CD1c-positive myeloid dendritic cell (primary cell): ENCODE measurements at regions not wholly inside any gene's neighbourhood (a gene's known extent, or its start where the extent isn't known, plus 50 kb on each side); places are given as distances from the start of the nearest gene placed in this dataset.

Experiments used
- DNase-seq: peaks from one replicate; pipeline ENCODE4 v3.0.0-alpha.2; 2016; ENCODE audit errors: extremely low spot score

- no peak for DNase-seq
Measured at GRCh38 chr14:36083317-36083716, 93.2 kb downstream of the PTCSC3 start.

- DNase-seq = no peak
Measured at GRCh38 chr14:36078080-36078479, 98.4 kb downstream of the PTCSC3 start.

DNA sequence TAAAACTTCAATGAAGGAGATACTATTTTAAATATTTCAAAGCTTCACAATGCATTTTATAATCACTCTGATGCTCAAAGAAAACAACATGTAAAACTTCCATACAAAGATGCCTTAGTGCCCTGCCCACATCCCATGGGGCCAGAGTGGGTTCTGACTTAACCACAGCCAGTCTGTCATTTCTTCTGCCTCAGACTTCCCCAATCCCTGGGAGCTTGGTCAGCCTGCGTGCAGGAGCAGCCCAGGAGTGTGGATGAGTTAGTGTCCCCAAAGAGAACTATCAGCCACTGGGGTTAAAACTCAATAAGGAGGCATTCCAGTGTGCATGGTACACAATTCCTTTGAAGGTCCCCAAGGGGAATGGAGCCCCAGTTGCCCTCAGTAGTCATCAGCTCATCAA, 100.3 kb downstream of the PTCSC3 start:
- DNase-seq = no peak

- DNase-seq = no peak
Measured at GRCh38 chr14:36075203-36075602, 101.3 kb downstream of the PTCSC3 start.

- DNase-seq = no peak
Measured at GRCh38 chr14:36070720-36071043, 105.8 kb downstream of the PTCSC3 start.

DNA sequence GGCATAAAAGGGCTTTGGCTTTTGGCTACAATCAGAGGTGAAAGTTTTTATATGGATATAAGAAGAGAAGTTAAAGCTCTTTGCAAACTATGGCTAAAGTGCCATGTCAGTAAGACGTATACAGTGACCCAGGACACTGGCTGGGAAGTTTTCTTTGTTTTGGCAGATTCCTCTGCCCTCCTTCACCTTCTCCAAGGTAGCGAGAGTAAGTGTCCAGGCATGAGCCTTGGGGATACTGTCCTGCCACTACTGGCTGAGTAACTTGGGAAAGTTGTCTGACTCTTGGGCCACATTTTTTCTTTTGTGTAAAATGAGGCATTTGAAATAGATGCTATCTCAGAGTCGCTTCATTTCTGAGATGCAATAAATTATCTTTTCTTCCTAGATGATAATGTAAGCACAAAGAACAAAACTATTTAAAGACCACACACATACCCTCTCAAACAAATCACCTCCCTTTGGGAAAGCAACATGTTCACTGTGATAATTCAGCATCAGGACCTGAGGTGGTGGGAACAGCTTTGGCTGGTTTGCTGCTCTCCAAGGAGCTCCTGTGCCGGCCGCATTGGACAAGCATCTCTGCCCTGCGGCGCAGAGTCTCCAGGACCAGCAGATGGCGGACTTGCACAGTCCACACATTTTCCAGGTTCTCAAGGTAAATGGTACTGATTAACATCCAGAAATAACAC, 106.3 kb downstream of the PTCSC3 start:
- no peak for DNase-seq

DNA sequence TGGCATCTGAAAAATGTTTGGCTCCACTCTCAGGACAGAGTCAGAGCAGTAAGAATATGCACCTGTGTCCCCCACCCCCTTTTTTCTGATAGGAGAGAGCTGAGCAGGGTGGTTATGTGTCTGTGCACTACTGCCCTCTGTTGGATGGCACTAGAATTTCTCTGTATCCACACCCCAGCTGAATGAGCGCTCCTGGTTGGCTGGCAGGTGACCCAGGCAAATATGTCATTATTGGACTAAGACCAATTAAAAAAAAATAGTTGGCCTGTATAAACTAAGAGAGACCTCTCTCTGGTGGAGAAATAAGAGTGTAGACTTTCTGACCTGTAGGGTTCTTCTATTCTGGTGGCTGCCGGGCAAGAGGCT, 107.0 kb downstream of the PTCSC3 start:
- peak; percentile 13 for DNase-seq

DNA sequence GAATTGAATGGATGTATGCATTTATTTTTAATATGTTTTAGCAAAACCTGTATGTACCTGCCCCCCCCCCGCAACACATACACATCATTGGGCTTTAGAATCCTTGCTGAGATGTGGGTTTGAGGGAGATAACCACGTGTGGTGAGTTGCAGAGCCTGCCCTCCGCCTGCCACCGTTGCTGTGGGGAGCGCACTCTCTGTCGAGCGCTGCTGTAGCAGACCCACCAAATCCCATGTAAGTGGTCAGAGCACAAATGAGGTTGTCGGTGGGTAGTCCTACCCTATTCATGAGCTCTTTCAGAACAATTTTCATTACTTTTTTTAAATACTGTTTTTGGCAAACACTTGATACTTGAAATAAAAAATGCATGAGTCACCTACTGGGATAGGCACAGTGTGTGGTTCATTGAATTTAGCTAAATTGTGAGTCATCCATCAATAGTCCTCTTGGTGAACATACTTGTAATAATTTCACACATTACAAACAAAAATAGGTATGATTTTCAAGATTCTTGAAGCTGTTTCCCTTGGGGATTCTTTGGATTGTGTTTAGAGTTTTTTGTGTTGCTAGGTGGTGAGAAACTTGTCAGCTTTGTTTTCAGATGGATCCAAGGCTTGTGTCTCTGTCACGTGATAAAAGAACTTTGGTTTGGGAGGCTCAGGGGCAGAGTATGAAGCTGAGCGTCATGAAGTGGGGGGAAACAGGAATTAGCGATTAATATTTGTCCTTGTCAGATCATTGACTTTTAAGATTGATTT, 107.6 kb downstream of the PTCSC3 start:
- no peak for DNase-seq

DNA sequence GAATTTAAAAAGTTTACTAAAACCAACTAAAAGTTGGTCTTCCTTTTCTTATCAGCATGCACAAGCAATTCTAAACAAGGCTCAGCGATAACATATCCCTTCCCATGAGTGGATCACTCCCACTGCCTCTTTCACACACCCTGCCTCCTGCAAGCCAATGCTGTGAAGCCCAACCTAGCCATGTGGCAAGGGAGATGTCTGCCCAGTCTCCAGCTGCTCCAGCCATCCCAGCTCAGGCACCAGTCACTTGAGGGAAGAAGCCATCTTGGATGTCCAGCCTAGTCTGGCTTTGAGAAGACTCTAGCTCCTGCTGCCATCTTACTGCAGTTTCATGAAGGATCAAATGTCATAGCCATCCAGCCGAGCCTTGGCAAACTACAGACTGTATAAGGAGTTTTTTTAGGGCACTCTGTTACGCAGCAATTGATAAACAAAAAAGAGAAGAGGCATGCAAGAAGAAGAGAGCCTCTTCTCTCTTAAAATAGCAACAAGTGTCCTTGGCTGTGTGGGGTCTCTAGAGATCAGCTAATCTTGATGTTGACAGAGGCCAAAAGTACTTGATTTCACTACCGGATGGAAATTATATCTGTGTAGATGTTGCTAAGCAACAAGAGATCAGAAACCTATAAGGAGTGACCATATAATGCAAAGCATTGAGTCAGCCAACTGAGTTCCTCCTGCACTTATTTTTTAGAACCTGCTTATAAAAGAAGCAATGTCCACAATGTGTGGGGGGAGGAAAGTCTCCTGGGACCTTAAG, 108.9 kb downstream of the PTCSC3 start:
- no peak for DNase-seq

GRCh38 chr14:36066636-36067035, 109.9 kb downstream of the PTCSC3 start:
- DNase-seq = no peak

DNA sequence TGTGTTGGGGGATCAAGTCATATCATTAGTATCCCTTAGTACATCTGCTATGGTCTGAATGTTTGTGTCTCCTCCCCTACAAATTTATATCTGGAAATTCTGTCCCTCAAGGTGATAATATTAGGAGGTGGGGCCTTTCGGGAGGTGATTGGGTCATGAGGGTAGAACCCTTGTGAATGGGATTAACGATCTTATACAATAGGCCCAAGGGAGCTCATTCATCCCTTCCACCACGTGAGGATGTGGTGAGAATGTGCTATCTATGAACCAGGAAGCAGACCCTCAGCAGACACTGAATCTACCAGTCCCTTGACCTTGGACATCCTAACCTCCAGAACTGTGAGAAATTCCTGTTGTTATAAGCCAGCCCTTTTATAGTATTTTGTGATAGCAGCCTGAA, 110.7 kb downstream of the PTCSC3 start:
- DNase-seq = no peak

- no peak for DNase-seq
Measured at GRCh38 chr14:36059531-36059930, 117.0 kb downstream of the PTCSC3 start.

DNA sequence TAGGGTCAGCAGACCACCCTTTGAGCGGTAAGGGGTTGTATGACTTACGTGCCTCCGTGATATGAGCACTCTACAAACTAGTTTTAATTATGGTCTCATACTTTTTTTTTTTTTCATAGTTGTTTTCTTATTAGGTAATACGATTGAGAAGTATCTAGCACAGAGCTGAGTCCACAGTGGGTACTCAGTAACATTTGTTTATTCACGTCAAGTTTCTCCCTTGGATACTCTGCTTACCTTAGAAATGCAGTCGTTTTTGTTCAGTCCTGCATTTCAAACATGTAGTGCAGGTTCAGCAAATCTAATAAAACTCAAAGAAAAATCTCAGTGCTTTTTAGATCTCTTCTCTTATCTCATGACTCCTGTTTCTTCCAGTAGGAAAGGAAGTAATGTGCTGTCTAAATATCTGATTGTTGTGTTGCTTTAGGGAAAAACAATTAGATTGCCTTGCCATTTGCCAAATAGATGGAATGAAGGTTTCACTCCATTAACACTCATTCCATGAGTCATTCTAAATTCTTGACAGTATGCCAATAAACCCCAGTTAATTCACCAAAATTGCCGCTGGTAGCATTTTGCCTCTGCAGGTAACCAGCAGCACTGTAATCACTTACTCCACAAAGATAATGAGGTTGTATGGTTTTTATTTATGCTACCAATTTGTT, 118.9 kb downstream of the PTCSC3 start:
- DNase-seq = no peak

GRCh38 chr14:36056845-36057244, 119.7 kb downstream of the PTCSC3 start:
- no peak for DNase-seq

GRCh38 chr14:36055681-36056225, 120.8 kb downstream of the PTCSC3 start:
- no peak for DNase-seq

GRCh38 chr14:36055052-36055378, 121.5 kb downstream of the PTCSC3 start:
- no peak for DNase-seq

GRCh38 chr14:36054353-36055051, 122.0 kb downstream of the PTCSC3 start:
- no peak for DNase-seq

DNA sequence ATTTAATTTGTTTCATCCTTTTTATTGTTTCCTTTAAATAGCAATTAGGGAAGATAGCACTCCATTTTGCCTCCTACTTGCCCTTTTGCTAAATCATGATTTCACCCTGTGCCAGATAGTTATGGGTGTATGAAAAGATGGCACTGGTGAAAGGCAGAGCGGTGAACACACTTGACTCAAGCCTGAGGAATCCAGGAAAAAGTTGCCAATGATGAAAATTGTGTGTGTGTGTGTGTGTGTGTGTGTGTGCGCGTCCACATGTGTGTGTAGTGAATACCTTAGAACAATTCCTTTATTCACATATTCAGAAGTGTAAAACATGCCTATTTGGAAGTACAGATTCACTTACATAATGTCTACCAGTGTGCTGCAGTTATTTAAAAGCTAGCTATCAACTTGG, 123.8 kb downstream of the PTCSC3 start:
- no peak for DNase-seq

GRCh38 chr14:36052063-36052462, 124.5 kb downstream of the PTCSC3 start:
- no peak for DNase-seq

GRCh38 chr14:36048667-36049066, 127.9 kb downstream of the PTCSC3 start:
- no peak for DNase-seq

- no peak for DNase-seq
Measured at GRCh38 chr14:36047912-36048311, 128.6 kb downstream of the PTCSC3 start.

- DNase-seq = no peak
Measured at GRCh38 chr14:36035675-36036074, 140.8 kb downstream of the PTCSC3 start.
